ENCODE measurements at regions not wholly inside any gene's neighbourhood (a gene's known extent, or its start where the extent isn't known, plus 50 kb on each side); places are given as distances from the start of the nearest gene placed in this dataset.

DNA sequence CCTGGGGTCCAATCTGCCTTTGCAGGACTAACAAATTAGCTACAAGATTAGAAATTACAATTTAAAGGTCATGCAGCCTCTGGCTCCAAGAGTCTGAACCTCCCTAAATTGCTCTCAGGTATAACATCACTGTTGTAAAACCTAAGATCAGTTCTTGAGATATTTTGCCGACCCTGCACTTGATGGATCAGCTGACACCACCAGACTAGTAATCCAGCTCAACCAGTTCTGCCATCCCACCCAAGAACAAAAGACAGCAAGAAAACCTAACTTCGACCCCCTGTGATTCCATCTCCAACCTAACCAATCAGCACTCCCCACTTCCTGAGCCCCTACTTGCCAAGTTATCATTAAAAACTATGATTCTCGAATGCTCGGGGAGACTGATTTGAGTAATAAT lies 323.0 kb upstream of the BOD1L1 start:
- H3K4me1 Mint-ChIP-seq (ENCODE audit: low read depth in 2 of 2): no peaks in the 10 kb centered on the region
- H3K36me3 Mint-ChIP-seq (ENCODE audit: insufficient read depth): no peaks in the 10 kb centered on the region
- no peaks in the 10 kb centered on the region for H3K27me3 Mint-ChIP-seq
- H3K4me3 Mint-ChIP-seq: no peak overlapping the region
- no peak for DNase-seq
- H3K9me3 Mint-ChIP-seq: no peaks in the 10 kb centered on the region
- H3K27ac Mint-ChIP-seq: no peak overlapping the region
- ATAC-seq (replicated peaks): no peak

DNA sequence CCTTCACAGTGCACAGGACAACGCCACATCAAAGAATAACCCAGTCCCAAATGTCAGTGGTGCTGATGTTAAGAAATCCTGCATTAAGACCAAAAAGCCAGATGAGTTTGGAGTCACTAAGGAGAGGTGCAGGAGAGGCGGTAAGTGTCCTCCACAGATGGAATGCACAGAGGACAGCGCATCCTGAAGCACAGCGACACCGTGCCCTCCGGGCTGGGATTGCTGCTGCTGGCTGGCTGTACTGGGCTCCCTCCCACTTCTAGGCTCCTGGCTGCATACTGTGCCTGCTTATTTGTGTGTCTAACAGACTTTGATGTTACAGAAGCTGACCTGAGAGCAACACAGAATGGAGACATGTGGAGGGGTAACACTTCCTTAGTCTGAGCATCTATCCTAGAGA lies 325.6 kb upstream of the BOD1L1 start:
- ATAC-seq (replicated peaks) (no peak), DNase-seq (no peak)
- Mint-ChIP-seq H3K27ac (no peak overlapping the region), H3K4me3 (no peak overlapping the region), H3K27me3 (no peaks in the 10 kb centered on the region), H3K36me3 (ENCODE audit: insufficient read depth) (no peaks in the 10 kb centered on the region), H3K4me1 (ENCODE audit: low read depth in 2 of 2) (no peaks in the 10 kb centered on the region), H3K9me3 (peaks cover 0 to 11% of the 10 kb centered on the region in 2 donors)

DNA sequence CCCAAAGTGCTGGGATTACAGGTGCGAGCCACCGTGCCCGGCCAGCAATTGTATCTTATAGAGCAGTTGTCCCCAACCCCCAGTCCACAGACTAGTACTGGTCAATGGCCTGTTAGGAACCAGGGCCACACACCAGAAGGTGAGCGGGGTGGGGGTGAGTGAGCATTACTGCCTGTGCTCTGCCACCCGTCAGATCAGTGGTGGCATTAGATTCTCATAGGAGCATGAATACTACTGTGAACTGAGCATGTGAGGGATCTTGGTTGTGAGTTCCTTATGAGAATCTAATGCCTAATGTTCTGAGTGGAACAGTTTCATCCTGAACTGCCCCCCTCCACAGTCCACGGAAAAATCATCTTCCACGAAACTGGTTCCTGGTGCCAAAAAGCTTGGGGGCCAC lies 328.0 kb upstream of the BOD1L1 start:
- Mint-ChIP-seq H3K36me3 (ENCODE audit: insufficient read depth) (no peaks in the 10 kb centered on the region), H3K4me1 (ENCODE audit: low read depth in 2 of 2) (no peaks in the 10 kb centered on the region), H3K27me3 (no peaks in the 10 kb centered on the region), H3K27ac (no peak overlapping the region), H3K9me3 (peaks cover 0 to 14% of the 10 kb centered on the region in 2 donors), H3K4me3 (no peak overlapping the region)
- no peak for DNase-seq
- no peak for ATAC-seq (replicated peaks)

DNA sequence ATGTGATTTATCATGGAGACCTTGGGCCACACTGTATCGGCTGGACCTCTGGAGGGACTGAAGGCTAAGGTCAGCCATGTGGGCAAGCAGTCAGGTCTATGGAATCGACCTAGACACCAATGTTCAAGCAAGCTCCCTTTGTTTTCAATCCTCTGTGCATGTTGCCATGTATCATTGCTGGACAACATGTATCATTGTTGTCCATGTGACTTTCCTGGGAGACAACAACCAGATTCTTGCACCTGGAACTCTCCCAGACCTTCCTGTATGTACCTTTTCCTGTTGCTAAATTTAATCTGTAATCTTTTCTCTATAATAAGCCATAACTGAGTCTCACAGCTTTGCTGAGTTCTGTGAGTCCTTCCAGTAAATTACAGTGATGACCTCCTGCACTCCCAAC lies 329.4 kb upstream of the BOD1L1 start:
- H3K27me3 Mint-ChIP-seq: no peaks in the 10 kb centered on the region
- no peak for ATAC-seq (replicated peaks)
- H3K36me3 Mint-ChIP-seq (ENCODE audit: insufficient read depth): no peaks in the 10 kb centered on the region
- no peak overlapping the region for H3K4me3 Mint-ChIP-seq
- no peak for DNase-seq
- H3K27ac Mint-ChIP-seq: no peak overlapping the region
- H3K4me1 Mint-ChIP-seq (ENCODE audit: low read depth in 2 of 2): no peaks in the 10 kb centered on the region
- peaks cover 0 to 14% of the 10 kb centered on the region in 2 donors for H3K9me3 Mint-ChIP-seq

DNA sequence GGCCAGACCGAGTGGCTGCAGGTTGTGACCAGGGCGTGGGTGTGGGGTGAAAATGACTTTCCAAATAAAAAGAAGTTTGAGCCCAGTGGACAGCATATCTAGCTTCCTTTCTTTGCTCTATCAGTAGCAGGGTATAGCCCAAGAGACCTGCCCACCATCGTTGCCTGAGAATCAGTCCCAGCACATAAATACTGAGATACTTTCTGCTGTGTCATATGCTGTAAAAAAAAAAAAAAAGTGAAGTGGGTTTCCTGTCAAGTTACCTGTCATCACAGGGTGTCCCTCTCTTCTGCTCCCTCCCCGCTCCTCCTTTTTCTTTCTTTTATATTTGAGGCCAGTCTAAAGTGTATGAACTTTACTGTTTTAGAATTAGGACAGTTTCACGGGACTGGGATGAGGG lies 330.3 kb upstream of the BOD1L1 start:
- Mint-ChIP-seq H3K27ac (no peak overlapping the region), H3K36me3 (ENCODE audit: insufficient read depth) (no peaks in the 10 kb centered on the region), H3K9me3 (peaks cover 0 to 14% of the 10 kb centered on the region in 2 donors), H3K4me3 (no peak overlapping the region), H3K27me3 (no peaks in the 10 kb centered on the region), H3K4me1 (ENCODE audit: low read depth in 2 of 2) (no peaks in the 10 kb centered on the region)
- no peak for DNase-seq
- ATAC-seq (replicated peaks): no peak

DNA sequence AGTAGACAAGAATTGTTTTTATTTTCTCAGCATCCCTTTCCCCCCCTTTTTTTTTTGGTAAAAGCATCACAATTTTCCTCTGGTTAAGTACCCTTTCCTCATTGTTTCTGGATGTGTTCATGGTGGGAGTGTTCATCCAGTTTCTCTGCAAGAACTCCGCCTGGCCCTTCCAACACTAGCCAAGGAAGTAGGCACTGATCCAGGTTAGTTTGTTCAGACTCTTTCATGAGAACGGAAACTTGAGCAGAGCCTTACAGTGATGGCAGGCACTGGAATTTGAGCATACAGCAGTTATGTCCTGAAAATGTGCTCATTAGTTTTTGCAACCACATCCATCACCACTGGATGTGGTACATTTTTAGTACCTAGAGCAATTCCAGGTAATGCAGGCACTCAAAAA lies 336.1 kb upstream of the BOD1L1 start:
- no peak for DNase-seq
- H3K9me3 Mint-ChIP-seq: peaks cover 0 to 2% of the 10 kb centered on the region in 2 donors
- no peaks in the 10 kb centered on the region for H3K27me3 Mint-ChIP-seq
- ATAC-seq (replicated peaks): no peak
- no peaks in the 10 kb centered on the region for H3K4me1 Mint-ChIP-seq (ENCODE audit: low read depth in 2 of 2)
- H3K36me3 Mint-ChIP-seq (ENCODE audit: insufficient read depth): no peaks in the 10 kb centered on the region
- no peak overlapping the region for H3K4me3 Mint-ChIP-seq
- no peak overlapping the region for H3K27ac Mint-ChIP-seq

DNA sequence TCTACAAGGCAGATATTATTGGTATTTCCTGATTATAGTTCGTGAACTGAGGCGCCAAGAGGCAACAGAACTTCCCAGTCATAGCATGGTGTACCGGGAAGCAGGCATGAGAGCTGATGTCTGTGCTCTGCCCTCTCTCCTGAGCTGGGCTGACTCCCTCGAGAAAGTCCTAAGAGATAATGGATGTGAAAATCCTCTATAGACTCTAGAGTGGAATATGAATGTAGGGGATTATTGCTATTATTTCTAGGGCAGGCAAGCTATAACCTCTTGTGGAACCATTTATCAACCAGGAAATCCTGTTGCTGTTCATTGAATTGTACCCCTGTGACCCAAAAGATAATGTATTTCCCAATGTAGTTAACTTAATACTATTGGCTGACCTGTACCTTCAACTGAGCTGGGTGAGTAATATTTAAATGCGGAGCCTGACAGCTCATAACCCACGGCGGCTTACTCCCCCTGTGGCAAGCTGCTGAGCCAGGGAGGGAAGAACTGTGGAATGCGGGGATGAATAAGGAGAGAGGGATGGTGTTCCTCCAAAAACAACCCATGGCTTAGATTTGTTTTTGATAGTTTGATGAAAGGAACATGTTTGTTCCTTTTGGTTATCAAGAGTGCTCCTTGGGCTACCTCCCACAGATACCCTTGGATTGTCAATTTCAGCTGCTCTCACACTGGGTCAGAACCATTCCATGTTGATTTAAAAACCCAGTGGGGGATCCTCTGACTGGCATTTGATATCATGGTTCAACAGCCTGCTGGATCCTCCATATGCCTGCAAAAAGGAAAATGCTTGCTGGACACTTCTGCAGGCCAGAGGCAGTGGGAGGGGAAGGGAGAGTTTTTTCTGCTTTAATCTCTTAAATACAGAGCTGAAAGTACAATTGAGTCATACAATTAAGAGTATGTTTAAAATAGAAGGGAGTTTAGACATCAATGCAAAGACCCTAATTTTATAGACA lies 339.0 kb upstream of the BOD1L1 start:
- H3K9me3 Mint-ChIP-seq: peaks cover 0 to 2% of the 10 kb centered on the region in 2 donors
- H3K27ac Mint-ChIP-seq: no peak overlapping the region
- H3K27me3 Mint-ChIP-seq: no peaks in the 10 kb centered on the region
- no peaks in the 10 kb centered on the region for H3K36me3 Mint-ChIP-seq (ENCODE audit: insufficient read depth)
- H3K4me1 Mint-ChIP-seq (ENCODE audit: low read depth in 2 of 2): no peaks in the 10 kb centered on the region
- H3K4me3 Mint-ChIP-seq: no peak overlapping the region
- DNase-seq (no peak), ATAC-seq (replicated peaks) (no peak)

DNA sequence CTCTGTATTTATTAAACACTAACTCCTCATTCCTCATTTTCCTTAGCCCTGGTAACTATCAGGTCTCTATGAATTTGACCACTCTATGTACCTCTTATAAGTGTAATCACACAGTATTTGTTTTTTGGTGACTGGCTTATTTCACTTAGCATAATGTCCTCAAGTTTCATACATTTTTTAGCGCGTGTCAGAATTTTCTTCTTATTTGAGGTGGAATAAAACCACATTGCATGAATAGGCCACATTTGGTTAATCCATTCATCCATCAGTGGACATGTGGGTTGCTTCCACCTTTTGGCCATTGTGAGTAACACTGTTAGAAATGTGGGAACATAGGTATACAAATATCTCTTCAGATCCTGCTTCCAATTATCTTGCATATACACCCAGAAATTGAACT lies 341.2 kb upstream of the BOD1L1 start:
- H3K27ac Mint-ChIP-seq: no peak overlapping the region
- H3K4me3 Mint-ChIP-seq: no peak overlapping the region
- DNase-seq (no peak), ATAC-seq (replicated peaks) (no peak)
- H3K9me3 Mint-ChIP-seq: peaks cover 0 to 2% of the 10 kb centered on the region in 2 donors
- H3K4me1 Mint-ChIP-seq (ENCODE audit: low read depth in 2 of 2): no peaks in the 10 kb centered on the region
- no peaks in the 10 kb centered on the region for H3K27me3 Mint-ChIP-seq
- no peaks in the 10 kb centered on the region for H3K36me3 Mint-ChIP-seq (ENCODE audit: insufficient read depth)

DNA sequence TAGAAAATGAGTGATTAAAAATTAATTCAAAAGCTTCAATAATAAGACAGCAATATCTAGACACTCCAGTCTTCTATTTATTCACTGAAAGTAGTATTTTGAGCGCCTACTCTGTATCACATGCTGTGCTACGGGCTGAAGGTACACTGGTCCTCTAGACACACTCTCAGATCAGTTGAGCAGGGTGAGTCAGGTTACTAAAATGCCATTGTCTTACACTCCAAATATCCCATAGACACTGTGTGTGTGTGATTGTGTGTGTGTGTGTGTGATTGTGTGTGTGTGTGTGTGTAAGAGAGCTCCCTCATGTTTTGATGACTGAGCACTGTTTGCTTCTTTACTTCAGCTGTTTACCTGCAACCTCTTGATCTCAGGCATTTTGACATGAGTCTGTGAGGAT lies 342.8 kb upstream of the BOD1L1 start:
- H3K9me3 Mint-ChIP-seq: peaks cover 0 to 4% of the 10 kb centered on the region in 2 donors
- H3K36me3 Mint-ChIP-seq (ENCODE audit: insufficient read depth): no peaks in the 10 kb centered on the region
- H3K4me3 Mint-ChIP-seq: no peak overlapping the region
- no peak for DNase-seq
- ATAC-seq (replicated peaks): no peak
- no peak overlapping the region for H3K27ac Mint-ChIP-seq
- H3K4me1 Mint-ChIP-seq (ENCODE audit: low read depth in 2 of 2): no peaks in the 10 kb centered on the region
- no peaks in the 10 kb centered on the region for H3K27me3 Mint-ChIP-seq

DNA sequence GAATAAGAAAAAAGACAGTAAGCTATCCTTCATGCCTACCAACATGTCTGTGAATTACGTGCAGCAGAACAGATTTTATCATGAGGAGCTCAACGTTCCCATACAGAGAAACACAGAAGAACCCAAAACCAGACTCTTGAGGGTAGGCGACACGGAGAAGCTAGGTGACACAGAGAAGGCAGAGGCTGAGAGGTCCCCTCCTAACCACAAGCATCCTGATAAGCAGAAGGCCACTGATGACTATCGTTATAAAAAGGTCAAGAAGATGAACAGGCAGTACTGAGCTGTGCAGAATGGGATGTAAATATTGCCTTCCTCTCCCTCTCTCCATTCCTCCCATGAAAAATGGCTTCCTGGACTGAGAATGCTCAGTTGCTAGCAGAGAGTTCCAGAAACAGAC lies 350.2 kb upstream of the BOD1L1 start:
- H3K4me3 Mint-ChIP-seq: no peak overlapping the region
- ATAC-seq (replicated peaks) (no peak), DNase-seq (no peak)
- no peak overlapping the region for H3K27ac Mint-ChIP-seq
- peaks cover 7 to 10% of the 10 kb centered on the region in 2 donors for H3K9me3 Mint-ChIP-seq
- H3K27me3 Mint-ChIP-seq: no peaks in the 10 kb centered on the region
- H3K4me1 Mint-ChIP-seq (ENCODE audit: low read depth in 2 of 2): no peaks in the 10 kb centered on the region
- H3K36me3 Mint-ChIP-seq (ENCODE audit: insufficient read depth): no peaks in the 10 kb centered on the region

DNA sequence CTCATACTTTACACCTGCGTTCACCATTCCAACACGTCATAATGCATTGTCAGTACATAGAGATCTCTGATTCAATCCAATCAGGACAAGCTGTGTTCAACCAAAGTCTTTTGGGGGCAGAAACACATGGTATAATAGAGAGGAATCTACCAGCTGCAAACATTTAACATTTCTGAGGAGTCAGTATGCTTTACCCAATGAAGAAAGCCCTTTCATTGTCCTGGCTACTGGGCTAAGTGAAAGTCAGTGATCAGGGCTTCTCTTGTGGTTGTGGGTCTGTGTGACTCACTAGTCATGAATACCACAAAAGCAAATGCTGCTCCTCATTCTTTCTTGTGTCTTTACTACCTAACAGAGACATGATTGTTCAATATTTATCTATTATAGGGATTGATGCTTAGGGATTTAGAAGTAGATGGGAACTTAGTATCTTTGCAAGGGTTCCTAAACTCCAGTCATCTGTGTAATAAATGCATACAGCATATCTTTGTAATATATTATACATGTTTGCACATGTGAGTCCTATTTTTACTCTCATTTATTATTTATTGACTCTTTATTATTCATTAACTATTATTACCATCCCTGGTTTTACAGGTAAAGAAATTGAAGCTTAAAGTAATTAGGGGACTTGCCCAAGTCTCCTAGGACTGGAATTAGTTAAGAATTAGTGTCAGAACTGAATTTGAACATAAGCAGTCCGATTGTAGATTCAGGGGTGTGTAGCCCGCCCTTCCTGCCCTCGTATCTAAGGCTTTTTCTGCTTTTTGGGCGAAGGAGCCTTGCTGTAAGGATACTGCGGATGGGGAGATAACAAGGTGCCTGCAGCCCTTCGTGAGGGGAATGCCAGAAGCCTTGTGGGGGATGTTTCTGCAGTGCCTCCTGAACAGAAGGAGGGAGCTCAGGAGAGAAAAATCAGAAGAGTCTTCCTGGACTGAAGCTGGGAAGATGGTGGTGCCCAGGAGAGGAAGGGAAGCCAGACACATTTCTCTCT lies 353.1 kb upstream of the BOD1L1 start:
- no peak overlapping the region for H3K27ac Mint-ChIP-seq
- ATAC-seq (replicated peaks): no peak
- H3K36me3 Mint-ChIP-seq (ENCODE audit: insufficient read depth): no peaks in the 10 kb centered on the region
- no peak overlapping the region for H3K4me3 Mint-ChIP-seq
- no peaks in the 10 kb centered on the region for H3K4me1 Mint-ChIP-seq (ENCODE audit: low read depth in 2 of 2)
- peaks cover 10 to 12% of the 10 kb centered on the region in 2 donors for H3K9me3 Mint-ChIP-seq
- DNase-seq: no peak
- H3K27me3 Mint-ChIP-seq: no peaks in the 10 kb centered on the region

DNA sequence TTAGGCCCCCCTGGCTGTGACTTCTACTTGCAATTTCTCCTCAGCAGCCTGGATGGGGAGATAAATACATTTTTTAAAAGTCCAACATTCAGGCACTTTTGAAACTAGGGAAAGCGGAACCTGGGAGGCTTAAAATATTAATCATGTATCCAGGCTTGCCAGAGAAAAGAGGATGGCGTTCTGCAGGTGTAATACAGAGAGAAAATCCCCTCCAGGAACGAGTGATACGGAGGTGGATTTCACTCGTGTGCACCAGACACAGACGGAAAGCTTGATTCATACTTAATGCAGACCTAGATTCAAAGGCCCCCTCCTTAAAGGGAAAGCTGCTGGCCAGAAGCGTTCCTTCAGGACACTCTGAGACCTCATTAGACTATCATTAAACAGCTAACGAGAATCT lies 354.0 kb upstream of the BOD1L1 start:
- ATAC-seq (replicated peaks): no peak
- Mint-ChIP-seq H3K9me3 (peaks cover 7 to 12% of the 10 kb centered on the region in 2 donors), H3K27ac (no peak overlapping the region), H3K36me3 (ENCODE audit: insufficient read depth) (no peaks in the 10 kb centered on the region), H3K4me3 (no peak overlapping the region), H3K4me1 (ENCODE audit: low read depth in 2 of 2) (no peaks in the 10 kb centered on the region), H3K27me3 (no peaks in the 10 kb centered on the region)
- no peak for DNase-seq

DNA sequence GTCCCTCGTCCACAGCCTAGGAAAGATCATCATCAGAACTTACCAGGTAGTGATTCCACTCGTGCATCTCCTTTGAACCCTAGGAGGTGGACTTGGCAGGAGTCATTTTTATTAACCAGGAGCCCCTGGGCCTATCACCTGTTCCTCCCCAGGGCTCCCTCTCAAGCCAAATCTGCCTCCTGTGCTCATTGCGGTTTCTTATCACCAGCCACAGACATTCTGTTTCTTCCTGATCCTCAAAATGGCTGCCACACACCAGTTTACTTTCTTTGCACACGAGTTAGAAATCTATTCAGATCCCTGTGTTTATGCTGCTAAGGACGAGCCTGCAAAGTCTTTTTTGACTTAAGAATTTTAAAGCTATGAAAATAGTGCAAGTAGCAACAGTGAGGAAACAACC lies 354.5 kb upstream of the BOD1L1 start:
- H3K9me3 Mint-ChIP-seq: peaks cover 7 to 9% of the 10 kb centered on the region in 2 donors
- H3K4me3 Mint-ChIP-seq: no peak overlapping the region
- H3K4me1 Mint-ChIP-seq (ENCODE audit: low read depth in 2 of 2): no peaks in the 10 kb centered on the region
- H3K27ac Mint-ChIP-seq: no peak overlapping the region
- H3K36me3 Mint-ChIP-seq (ENCODE audit: insufficient read depth): no peaks in the 10 kb centered on the region
- DNase-seq (no peak), ATAC-seq (replicated peaks) (no peak)
- H3K27me3 Mint-ChIP-seq: no peaks in the 10 kb centered on the region
